Endodermal cell (in vitro differentiated cells): ENCODE measurements at regions not wholly inside any gene's neighbourhood (a gene's known extent, or its start where the extent isn't known, plus 50 kb on each side); places are given as distances from the start of the nearest gene placed in this dataset.
"Not testable (repeated sequence)": the region's sequence is repeated elsewhere in the genome, so short reads cannot be mapped to it uniquely, and the experiment has no call there.

Experiments
- DNase-seq: peaks from one replicate; pipeline ENCODE4 v3.0.0-alpha.2; 2017
- H3K27ac ChIP-seq: 2 replicates; pipeline ENCODE4 v1.5.1; 2013; ENCODE audit warnings: mild to moderate bottlenecking, low read depth, low read length, moderate library complexity
- H3K27me3 ChIP-seq: 2 replicates; pipeline ENCODE4 v1.6.1; 2013; ENCODE audit warnings: mild to moderate bottlenecking, low read length, moderate library complexity; ENCODE audit not compliant: insufficient read depth, control insufficient read depth, poor library complexity, severe bottlenecking
- H3K36me3 ChIP-seq: 2 replicates; pipeline ENCODE4 v1.7.0; 2013; ENCODE audit warnings: mild to moderate bottlenecking, low read length, moderate library complexity; ENCODE audit not compliant: control insufficient read depth, insufficient read depth
- H3K4me1 ChIP-seq: one replicate; pipeline ENCODE4 v1.7.0; 2013; ENCODE audit warnings: low read length; ENCODE audit not compliant: control insufficient read depth, insufficient read depth
- H3K4me3 ChIP-seq: 2 replicates; pipeline ENCODE4 v1.5.1; 2013; ENCODE audit warnings: mild to moderate bottlenecking, low read length, moderate library complexity
- H3K9ac ChIP-seq: 2 replicates; pipeline ENCODE4 v1.6.1; 2013; ENCODE audit warnings: mild to moderate bottlenecking, low read length, moderate library complexity; ENCODE audit not compliant: poor library complexity, severe bottlenecking; ENCODE audit errors: extremely low read depth
- H3K9me3 ChIP-seq: 2 replicates; pipeline ENCODE4 v1.6.1; 2013; ENCODE audit warnings: mild to moderate bottlenecking, low read length, moderate library complexity; ENCODE audit not compliant: control insufficient read depth
- H3K27ac Mint-ChIP-seq: 2 replicates; pipeline ENCODE4 v1.8.0; 2020; ENCODE audit warnings: mixed read lengths
- H3K27me3 Mint-ChIP-seq: 2 replicates; pipeline ENCODE4 v1.8.0; 2021; ENCODE audit warnings: mild to moderate bottlenecking, mixed read lengths; ENCODE audit not compliant: insufficient read depth
- H3K36me3 Mint-ChIP-seq: 2 replicates; pipeline ENCODE4 v1.8.0; 2020; ENCODE audit warnings: low read depth, mixed read lengths
- H3K4me1 Mint-ChIP-seq: 2 replicates; pipeline ENCODE4 v1.8.0; 2020; ENCODE audit warnings: mixed read lengths
- H3K4me3 Mint-ChIP-seq: 2 replicates; pipeline ENCODE4 v1.8.0; 2020; ENCODE audit warnings: mild to moderate bottlenecking, moderate library complexity, mixed read lengths
- H3K9me3 Mint-ChIP-seq: 2 replicates; pipeline ENCODE4 v1.8.0; 2020; ENCODE audit warnings: mild to moderate bottlenecking, mixed read lengths
- WGBS, 2 experiments: methylation state at CpG; one replicate each; pipeline versions ENCODE4 v1.1.5 to v1.1.7; 2013; ENCODE audit warnings: missing lambda C conversion rate in 2 of 2, mixed read lengths in 1 of 2; ENCODE audit not compliant: insufficient coverage in 1 of 2, insufficient read length in 1 of 2; 5-methylcytosine and 5-hydroxymethylcytosine counted together
- TF ChIP-seq, protein P1 (sequence below): fragments of 200-600 bp; sonication (generic); conservative IDR thresholded peaks from 2 replicates; pipeline ENCODE4 v1.5.0; 2021; ENCODE audit warnings: antibody characterized with exemption, mild to moderate bottlenecking

DNA sequence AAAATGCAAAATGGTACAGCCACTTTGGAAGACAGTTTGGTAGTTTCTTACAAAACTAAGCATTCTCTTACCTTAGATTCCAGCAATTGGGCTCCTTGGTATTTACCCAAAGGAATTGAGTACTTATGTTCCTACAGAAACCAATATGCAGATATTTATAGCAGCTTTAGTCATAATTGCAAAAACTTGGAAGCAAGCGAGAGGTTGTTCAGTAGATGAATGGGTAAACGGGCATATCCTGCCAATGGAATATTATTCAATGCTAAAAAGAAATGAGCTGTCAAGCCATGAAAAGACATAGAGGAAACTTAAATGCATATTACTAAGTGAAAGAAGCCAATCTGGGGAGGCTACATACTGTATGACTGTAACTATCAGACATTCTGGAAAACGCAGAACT is 926.7 kb downstream of the TYW1 start:
- Mint-ChIP-seq H3K27ac (no peak overlapping the region), H3K27me3 (no peaks in the 10 kb centered on the region), H3K9me3 (peaks cover 7% of the 10 kb centered on the region), H3K4me1 (peaks cover 10% of the 10 kb centered on the region), H3K36me3 (no peaks in the 10 kb centered on the region), H3K4me3 (no peak overlapping the region)
- H3K4me1 ChIP-seq: peaks cover 3% of the 10 kb centered on the region
- TF ChIP-seq, protein P1, sequence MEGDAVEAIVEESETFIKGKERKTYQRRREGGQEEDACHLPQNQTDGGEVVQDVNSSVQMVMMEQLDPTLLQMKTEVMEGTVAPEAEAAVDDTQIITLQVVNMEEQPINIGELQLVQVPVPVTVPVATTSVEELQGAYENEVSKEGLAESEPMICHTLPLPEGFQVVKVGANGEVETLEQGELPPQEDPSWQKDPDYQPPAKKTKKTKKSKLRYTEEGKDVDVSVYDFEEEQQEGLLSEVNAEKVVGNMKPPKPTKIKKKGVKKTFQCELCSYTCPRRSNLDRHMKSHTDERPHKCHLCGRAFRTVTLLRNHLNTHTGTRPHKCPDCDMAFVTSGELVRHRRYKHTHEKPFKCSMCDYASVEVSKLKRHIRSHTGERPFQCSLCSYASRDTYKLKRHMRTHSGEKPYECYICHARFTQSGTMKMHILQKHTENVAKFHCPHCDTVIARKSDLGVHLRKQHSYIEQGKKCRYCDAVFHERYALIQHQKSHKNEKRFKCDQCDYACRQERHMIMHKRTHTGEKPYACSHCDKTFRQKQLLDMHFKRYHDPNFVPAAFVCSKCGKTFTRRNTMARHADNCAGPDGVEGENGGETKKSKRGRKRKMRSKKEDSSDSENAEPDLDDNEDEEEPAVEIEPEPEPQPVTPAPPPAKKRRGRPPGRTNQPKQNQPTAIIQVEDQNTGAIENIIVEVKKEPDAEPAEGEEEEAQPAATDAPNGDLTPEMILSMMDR: no peak
- H3K27ac ChIP-seq: no peak overlapping the region
- 97% methylated on average over 3 of the region's 3 CpGs for WGBS, 2 experiments
- H3K27me3 ChIP-seq: no peaks in the 10 kb centered on the region
- DNase-seq: no peak
- peaks cover 12% of the 10 kb centered on the region for H3K9me3 ChIP-seq
- no peak overlapping the region for H3K9ac ChIP-seq
- no peak overlapping the region for H3K4me3 ChIP-seq
- no peaks in the 10 kb centered on the region for H3K36me3 ChIP-seq

DNA sequence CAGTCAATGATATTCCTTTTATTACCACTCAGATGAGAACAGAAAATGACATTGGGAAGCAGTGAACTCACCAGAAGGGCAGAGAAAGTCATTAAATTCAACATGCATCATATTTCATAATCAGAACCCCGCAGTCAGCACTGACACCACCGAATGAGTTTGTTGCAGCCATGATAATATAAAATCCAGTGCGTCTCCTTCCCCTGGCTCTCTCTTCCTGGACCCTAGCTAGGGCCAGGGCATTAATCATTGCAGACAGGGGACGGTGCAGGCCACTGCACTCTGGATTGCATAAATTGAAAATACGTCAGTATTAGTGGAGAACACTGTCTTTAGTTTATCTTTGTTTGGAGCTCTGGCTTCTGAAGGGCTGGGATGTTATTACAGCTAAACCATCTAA is 931.5 kb downstream of the TYW1 start:
- Histone ChIP-seq H3K4me1 (peaks cover 3% of the 10 kb centered on the region), H3K4me3 (no peak overlapping the region), H3K9ac (no peak overlapping the region), H3K9me3 (no peaks in the 10 kb centered on the region), H3K27ac (no peak overlapping the region), H3K36me3 (no peaks in the 10 kb centered on the region), H3K27me3 (no peaks in the 10 kb centered on the region)
- Mint-ChIP-seq H3K27ac (no peak overlapping the region), H3K27me3 (peaks cover 2% of the 10 kb centered on the region), H3K4me3 (no peak overlapping the region), H3K4me1 (peaks cover 10% of the 10 kb centered on the region), H3K9me3 (peaks cover 3% of the 10 kb centered on the region), H3K36me3 (no peaks in the 10 kb centered on the region)
- DNase-seq: no peak
- TF ChIP-seq, protein P1: no peak
- 93 to 100% methylated on average over 4 to 5 of the region's 5 CpGs for WGBS, 2 experiments

DNA sequence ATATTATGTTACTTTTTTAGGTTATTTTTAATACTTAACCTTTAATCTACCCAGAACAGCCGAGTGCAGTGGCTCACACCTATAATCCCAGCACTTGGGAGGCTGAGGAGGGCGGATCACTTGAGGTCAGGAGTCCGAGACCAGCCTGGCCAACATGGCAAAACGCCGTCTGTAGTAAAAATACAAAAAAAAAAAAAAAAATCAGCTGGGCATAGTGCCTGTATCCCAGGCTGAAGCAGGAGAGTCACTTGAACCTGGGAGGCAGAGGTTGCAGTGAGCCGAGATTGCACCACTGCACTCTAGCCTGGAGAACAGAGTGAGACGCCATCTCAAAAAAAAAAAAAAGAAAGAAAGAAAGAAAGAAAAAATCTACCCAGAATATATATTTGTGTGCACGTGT is 939.8 kb downstream of the TYW1 start:
- not testable (repeated sequence) for H3K4me3 ChIP-seq, H3K27me3 Mint-ChIP-seq, H3K4me1 ChIP-seq, H3K36me3 Mint-ChIP-seq, H3K9me3 ChIP-seq, H3K4me1 Mint-ChIP-seq, H3K9ac ChIP-seq, H3K4me3 Mint-ChIP-seq, H3K9me3 Mint-ChIP-seq, DNase-seq, H3K27ac Mint-ChIP-seq, H3K36me3 ChIP-seq, H3K27ac ChIP-seq, H3K27me3 ChIP-seq
- WGBS, 2 experiments: 93% methylated on average over 7 of the region's 8 CpGs; no CpG with 5 or more reads in 1 of the 2 experiments

DNA sequence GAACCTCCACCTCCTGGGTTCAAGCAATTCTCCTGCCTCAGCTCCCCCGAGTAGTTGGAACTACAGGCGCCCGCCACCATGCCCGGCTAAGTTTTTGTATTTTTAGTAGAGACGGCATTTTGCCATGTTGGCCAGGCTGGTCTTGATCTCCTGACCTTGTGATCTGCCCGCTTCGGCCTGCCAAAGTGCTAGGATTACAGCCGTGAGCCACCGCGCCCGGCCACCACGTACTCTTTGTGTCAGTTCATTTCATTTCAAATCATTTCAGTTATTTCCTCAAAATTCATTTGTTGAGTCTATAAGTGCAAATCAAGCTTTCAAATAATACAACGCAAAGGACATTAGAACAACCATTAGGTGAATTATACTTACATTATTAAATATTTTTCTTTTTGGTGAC is 943.8 kb downstream of the TYW1 start:
- Mint-ChIP-seq H3K9me3 (peaks cover 5% of the 10 kb centered on the region), H3K27me3 (no peaks in the 10 kb centered on the region), H3K4me3 (no peak overlapping the region), H3K36me3 (no peaks in the 10 kb centered on the region), H3K27ac (no peak overlapping the region), H3K4me1 (no peaks in the 10 kb centered on the region)
- whole genome bisulfite sequencing, 2 experiments: 94 to 96% methylated on average over 11 to 13 of the region's 13 CpGs
- Histone ChIP-seq H3K9ac (no peak overlapping the region), H3K4me1 (no peaks in the 10 kb centered on the region), H3K27me3 (no peaks in the 10 kb centered on the region), H3K4me3 (no peak overlapping the region), H3K36me3 (no peaks in the 10 kb centered on the region), H3K9me3 (no peaks in the 10 kb centered on the region), H3K27ac (no peak overlapping the region)
- no peak for DNase-seq
- TF ChIP-seq, protein P1: no peak
